ENCODE measurements at regions not wholly inside any gene's neighbourhood (a gene's known extent, or its start where the extent isn't known, plus 50 kb on each side); places are given as distances from the start of the nearest gene placed in this dataset.

DNA sequence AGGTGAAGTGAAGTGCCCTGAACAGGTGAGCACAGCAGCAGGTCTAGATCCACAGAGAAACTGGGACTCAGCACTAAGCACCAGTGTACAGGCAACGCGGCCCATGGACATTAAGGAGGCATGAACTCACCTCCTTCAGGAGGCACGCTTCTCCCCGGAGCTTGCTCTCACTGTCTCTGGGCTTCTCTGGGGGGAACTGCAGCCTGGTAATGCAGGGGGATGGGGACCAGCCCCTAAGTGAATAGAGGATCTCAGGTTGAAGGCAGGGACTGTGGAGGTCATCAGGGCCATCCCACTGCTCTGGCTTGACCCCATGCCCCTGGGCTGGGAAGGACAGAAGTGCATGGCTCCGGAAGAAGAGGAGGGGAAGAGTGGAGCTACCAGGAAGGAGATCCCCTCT is 495.6 kb upstream of the B3GAT1 start:
- H3K27me3 Mint-ChIP-seq, result peaks cover 22% of the 10 kb centered on the region
- TF ChIP-seq, protein P1, sequence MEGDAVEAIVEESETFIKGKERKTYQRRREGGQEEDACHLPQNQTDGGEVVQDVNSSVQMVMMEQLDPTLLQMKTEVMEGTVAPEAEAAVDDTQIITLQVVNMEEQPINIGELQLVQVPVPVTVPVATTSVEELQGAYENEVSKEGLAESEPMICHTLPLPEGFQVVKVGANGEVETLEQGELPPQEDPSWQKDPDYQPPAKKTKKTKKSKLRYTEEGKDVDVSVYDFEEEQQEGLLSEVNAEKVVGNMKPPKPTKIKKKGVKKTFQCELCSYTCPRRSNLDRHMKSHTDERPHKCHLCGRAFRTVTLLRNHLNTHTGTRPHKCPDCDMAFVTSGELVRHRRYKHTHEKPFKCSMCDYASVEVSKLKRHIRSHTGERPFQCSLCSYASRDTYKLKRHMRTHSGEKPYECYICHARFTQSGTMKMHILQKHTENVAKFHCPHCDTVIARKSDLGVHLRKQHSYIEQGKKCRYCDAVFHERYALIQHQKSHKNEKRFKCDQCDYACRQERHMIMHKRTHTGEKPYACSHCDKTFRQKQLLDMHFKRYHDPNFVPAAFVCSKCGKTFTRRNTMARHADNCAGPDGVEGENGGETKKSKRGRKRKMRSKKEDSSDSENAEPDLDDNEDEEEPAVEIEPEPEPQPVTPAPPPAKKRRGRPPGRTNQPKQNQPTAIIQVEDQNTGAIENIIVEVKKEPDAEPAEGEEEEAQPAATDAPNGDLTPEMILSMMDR (conservative IDR thresholded peaks at IDR 0.05), result no peak
- no peak for DNase-seq (ENCODE audit: extremely low spot score, unreplicated experiment)
- no peaks in the 10 kb centered on the region for H3K4me1 Mint-ChIP-seq (ENCODE audit: unreplicated experiment)
- no peaks in the 10 kb centered on the region for H3K36me3 Mint-ChIP-seq
- no peak overlapping the region for H3K27ac Mint-ChIP-seq
- no peak overlapping the region for H3K4me3 Mint-ChIP-seq
- no peaks in the 10 kb centered on the region for H3K9me3 Mint-ChIP-seq

DNA sequence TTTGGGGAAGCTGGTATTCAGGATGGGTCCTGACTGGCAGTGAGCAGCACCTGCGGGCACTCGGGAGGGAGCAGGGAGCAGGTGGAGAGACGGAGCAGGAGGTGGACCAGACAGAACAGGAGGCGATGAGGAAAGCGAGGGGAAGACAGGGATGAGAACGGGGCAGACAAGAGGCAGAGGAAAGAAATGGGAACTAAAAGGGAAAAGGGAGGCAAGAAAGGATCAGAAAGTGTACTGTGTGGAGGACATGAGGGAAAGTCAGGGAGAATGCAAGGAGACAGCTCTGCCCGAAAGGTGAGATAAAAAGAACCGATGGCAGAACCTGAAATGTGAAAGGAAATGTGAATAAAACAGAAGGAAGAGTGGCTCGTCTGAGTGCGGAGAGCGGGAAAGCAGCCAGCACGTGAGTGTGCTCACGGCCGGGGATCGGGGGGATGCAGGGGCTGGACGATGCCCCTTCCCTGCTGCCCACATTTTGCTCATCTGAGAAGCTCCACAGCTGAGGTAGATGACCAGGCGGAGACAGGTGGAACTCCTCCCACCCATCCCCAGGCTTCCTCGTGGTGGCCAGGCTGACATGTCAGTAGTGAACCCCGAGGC is 494.4 kb upstream of the B3GAT1 start:
- Mint-ChIP-seq H3K27me3 (peaks cover 17% of the 10 kb centered on the region), H3K9me3 (no peaks in the 10 kb centered on the region), H3K27ac (no peak overlapping the region), H3K4me3 (no peak overlapping the region), H3K4me1 (ENCODE audit: unreplicated experiment) (peaks cover 6% of the 10 kb centered on the region), H3K36me3 (no peaks in the 10 kb centered on the region)
- TF ChIP-seq, protein P1 (conservative IDR thresholded peaks at IDR 0.05), result no peak
- DNase-seq (ENCODE audit: extremely low spot score, unreplicated experiment), result no peak

DNA sequence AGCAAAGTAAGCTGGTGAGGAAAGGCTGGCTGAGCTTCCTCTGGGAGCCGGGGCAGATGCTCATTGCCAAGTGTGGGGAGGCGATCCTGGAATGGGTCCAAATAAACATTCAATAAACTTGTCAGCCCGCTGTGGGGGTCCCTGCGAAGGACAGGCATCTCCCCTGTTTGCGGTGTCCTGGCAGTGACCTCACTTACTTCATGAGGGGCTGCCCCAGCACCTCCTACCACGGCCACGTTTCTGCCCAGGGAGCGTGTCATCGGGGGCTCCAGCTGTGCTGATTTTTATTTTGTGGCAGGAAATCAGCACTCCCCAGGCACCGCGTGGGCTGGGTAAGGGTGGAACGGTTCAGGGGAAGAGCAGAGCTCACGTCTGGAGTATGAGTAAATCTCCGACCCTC is 493.9 kb upstream of the B3GAT1 start:
- no peak for DNase-seq (ENCODE audit: extremely low spot score, unreplicated experiment)
- H3K4me3 Mint-ChIP-seq, result no peak overlapping the region
- peaks cover 6% of the 10 kb centered on the region for H3K4me1 Mint-ChIP-seq (ENCODE audit: unreplicated experiment)
- H3K9me3 Mint-ChIP-seq, result no peaks in the 10 kb centered on the region
- H3K27me3 Mint-ChIP-seq, result peaks cover 17% of the 10 kb centered on the region
- no peak overlapping the region for H3K27ac Mint-ChIP-seq
- TF ChIP-seq, protein P1 (conservative IDR thresholded peaks at IDR 0.05), result no peak
- no peaks in the 10 kb centered on the region for H3K36me3 Mint-ChIP-seq

GRCh38 chr11:134905517-134905916 is 493.5 kb upstream of the B3GAT1 start:
- Mint-ChIP-seq H3K27me3 (peaks cover 17% of the 10 kb centered on the region), H3K9me3 (no peaks in the 10 kb centered on the region), H3K4me3 (no peak overlapping the region), H3K27ac (no peak overlapping the region), H3K36me3 (no peaks in the 10 kb centered on the region), H3K4me1 (ENCODE audit: unreplicated experiment) (peaks cover 6% of the 10 kb centered on the region)
- no peak for DNase-seq (ENCODE audit: extremely low spot score, unreplicated experiment)
- TF ChIP-seq, protein P1 (conservative IDR thresholded peaks at IDR 0.05), result no peak

DNA sequence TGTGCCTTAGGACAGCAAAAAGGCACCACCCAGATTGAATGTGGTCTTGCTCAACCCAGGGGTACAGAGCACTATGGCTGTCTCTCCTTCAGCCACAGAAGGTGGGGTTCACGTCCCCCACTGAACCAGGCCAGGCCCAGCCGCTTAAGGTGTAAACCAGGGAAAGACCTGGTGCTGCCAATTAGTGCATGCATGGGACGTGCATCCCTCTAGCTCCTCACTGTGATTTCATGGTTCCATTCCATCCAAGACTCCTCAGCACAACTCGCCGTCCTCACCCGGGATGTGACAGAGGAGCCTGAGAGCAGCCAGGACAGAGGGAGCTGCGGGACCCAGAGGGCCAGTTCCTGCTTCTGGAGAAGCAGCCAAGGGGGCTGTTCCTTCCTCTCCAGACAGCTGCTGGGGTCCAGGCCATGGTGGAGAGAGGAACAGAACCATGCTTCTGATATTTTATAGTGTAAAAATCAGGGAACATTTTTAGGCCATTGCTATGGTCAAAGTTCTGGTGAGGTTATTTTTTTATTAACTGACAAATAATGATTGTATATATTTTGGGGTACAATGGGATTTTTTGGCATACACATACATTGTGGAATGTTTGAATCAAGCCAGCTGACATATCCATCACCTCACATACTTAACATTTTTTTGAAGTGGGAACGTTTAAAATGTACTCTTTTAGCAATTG is 492.2 kb upstream of the B3GAT1 start:
- Mint-ChIP-seq H3K4me3 (no peak overlapping the region), H3K27me3 (peaks cover 17% of the 10 kb centered on the region), H3K27ac (no peak overlapping the region), H3K4me1 (ENCODE audit: unreplicated experiment) (peaks cover 6% of the 10 kb centered on the region), H3K9me3 (no peaks in the 10 kb centered on the region), H3K36me3 (no peaks in the 10 kb centered on the region)
- DNase-seq (ENCODE audit: extremely low spot score, unreplicated experiment), result no peak
- TF ChIP-seq, protein P1 (conservative IDR thresholded peaks at IDR 0.05), result no peak

Measured in type B pancreatic cell (in vitro differentiated cells).